Endodermal cell (in vitro differentiated cells): ENCODE measurements at regions not wholly inside any gene's neighbourhood (a gene's known extent, or its start where the extent isn't known, plus 50 kb on each side); places are given as distances from the start of the nearest gene placed in this dataset.

Experiments used
- DNase-seq: peaks from one replicate; pipeline ENCODE4 v3.0.0-alpha.2; 2017
- H3K27ac ChIP-seq: 2 replicates; pipeline ENCODE4 v1.5.1; 2013; ENCODE audit warnings: mild to moderate bottlenecking, low read depth, low read length, moderate library complexity
- H3K27me3 ChIP-seq: 2 replicates; pipeline ENCODE4 v1.6.1; 2013; ENCODE audit warnings: mild to moderate bottlenecking, low read length, moderate library complexity; ENCODE audit not compliant: insufficient read depth, control insufficient read depth, poor library complexity, severe bottlenecking
- H3K36me3 ChIP-seq: 2 replicates; pipeline ENCODE4 v1.7.0; 2013; ENCODE audit warnings: mild to moderate bottlenecking, low read length, moderate library complexity; ENCODE audit not compliant: control insufficient read depth, insufficient read depth
- H3K4me1 ChIP-seq: one replicate; pipeline ENCODE4 v1.7.0; 2013; ENCODE audit warnings: low read length; ENCODE audit not compliant: control insufficient read depth, insufficient read depth
- H3K4me3 ChIP-seq: 2 replicates; pipeline ENCODE4 v1.5.1; 2013; ENCODE audit warnings: mild to moderate bottlenecking, low read length, moderate library complexity
- H3K9ac ChIP-seq: 2 replicates; pipeline ENCODE4 v1.6.1; 2013; ENCODE audit warnings: mild to moderate bottlenecking, low read length, moderate library complexity; ENCODE audit not compliant: poor library complexity, severe bottlenecking; ENCODE audit errors: extremely low read depth
- H3K9me3 ChIP-seq: 2 replicates; pipeline ENCODE4 v1.6.1; 2013; ENCODE audit warnings: mild to moderate bottlenecking, low read length, moderate library complexity; ENCODE audit not compliant: control insufficient read depth
- H3K27ac Mint-ChIP-seq: 2 replicates; pipeline ENCODE4 v1.8.0; 2020; ENCODE audit warnings: mixed read lengths
- H3K27me3 Mint-ChIP-seq: 2 replicates; pipeline ENCODE4 v1.8.0; 2021; ENCODE audit warnings: mild to moderate bottlenecking, mixed read lengths; ENCODE audit not compliant: insufficient read depth
- H3K36me3 Mint-ChIP-seq: 2 replicates; pipeline ENCODE4 v1.8.0; 2020; ENCODE audit warnings: low read depth, mixed read lengths
- H3K4me1 Mint-ChIP-seq: 2 replicates; pipeline ENCODE4 v1.8.0; 2020; ENCODE audit warnings: mixed read lengths
- H3K4me3 Mint-ChIP-seq: 2 replicates; pipeline ENCODE4 v1.8.0; 2020; ENCODE audit warnings: mild to moderate bottlenecking, moderate library complexity, mixed read lengths
- H3K9me3 Mint-ChIP-seq: 2 replicates; pipeline ENCODE4 v1.8.0; 2020; ENCODE audit warnings: mild to moderate bottlenecking, mixed read lengths
- WGBS, 2 experiments: methylation state at CpG; one replicate each; pipeline versions ENCODE4 v1.1.5 to v1.1.7; 2013; ENCODE audit warnings: missing lambda C conversion rate in 2 of 2, mixed read lengths in 1 of 2; ENCODE audit not compliant: insufficient coverage in 1 of 2, insufficient read length in 1 of 2; 5-methylcytosine and 5-hydroxymethylcytosine counted together
- TF ChIP-seq, protein P1 (sequence below): fragments of 200-600 bp; sonication (generic); conservative IDR thresholded peaks from 2 replicates; pipeline ENCODE4 v1.5.0; 2021; ENCODE audit warnings: antibody characterized with exemption, mild to moderate bottlenecking

DNA sequence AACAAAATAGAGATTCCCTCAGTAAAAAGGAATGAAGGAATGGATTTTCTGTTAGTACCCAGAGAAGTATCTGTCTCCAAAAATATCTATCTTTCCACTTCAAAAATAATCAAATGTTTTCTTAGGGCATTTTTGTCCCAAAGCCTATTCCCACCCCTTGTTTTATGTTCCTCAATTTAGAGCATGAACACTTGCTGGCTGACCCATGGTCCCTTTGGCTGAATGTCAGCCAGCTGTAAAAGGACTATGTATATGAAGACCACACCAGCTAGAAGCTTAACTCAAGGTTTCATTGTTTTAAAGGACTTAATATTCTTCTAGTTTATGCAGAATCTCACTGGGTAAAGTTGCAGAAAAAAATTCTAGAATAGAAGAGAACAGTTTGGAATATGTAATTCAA, 931.2 kb downstream of the MCTP2 start:
- H3K27me3 ChIP-seq = no peaks in the 10 kb centered on the region
- H3K4me1 ChIP-seq = no peaks in the 10 kb centered on the region
- Mint-ChIP-seq H3K27ac (no peak overlapping the region), H3K4me3 (no peak overlapping the region), H3K27me3 (no peaks in the 10 kb centered on the region), H3K4me1 (no peaks in the 10 kb centered on the region), H3K9me3 (no peaks in the 10 kb centered on the region), H3K36me3 (no peaks in the 10 kb centered on the region)
- no peak overlapping the region for H3K27ac ChIP-seq
- H3K9me3 ChIP-seq = no peaks in the 10 kb centered on the region
- H3K4me3 ChIP-seq = no peak overlapping the region
- DNase-seq = no peak
- H3K36me3 ChIP-seq = no peaks in the 10 kb centered on the region
- H3K9ac ChIP-seq = no peak overlapping the region
- TF ChIP-seq, protein P1, sequence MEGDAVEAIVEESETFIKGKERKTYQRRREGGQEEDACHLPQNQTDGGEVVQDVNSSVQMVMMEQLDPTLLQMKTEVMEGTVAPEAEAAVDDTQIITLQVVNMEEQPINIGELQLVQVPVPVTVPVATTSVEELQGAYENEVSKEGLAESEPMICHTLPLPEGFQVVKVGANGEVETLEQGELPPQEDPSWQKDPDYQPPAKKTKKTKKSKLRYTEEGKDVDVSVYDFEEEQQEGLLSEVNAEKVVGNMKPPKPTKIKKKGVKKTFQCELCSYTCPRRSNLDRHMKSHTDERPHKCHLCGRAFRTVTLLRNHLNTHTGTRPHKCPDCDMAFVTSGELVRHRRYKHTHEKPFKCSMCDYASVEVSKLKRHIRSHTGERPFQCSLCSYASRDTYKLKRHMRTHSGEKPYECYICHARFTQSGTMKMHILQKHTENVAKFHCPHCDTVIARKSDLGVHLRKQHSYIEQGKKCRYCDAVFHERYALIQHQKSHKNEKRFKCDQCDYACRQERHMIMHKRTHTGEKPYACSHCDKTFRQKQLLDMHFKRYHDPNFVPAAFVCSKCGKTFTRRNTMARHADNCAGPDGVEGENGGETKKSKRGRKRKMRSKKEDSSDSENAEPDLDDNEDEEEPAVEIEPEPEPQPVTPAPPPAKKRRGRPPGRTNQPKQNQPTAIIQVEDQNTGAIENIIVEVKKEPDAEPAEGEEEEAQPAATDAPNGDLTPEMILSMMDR = no peak

DNA sequence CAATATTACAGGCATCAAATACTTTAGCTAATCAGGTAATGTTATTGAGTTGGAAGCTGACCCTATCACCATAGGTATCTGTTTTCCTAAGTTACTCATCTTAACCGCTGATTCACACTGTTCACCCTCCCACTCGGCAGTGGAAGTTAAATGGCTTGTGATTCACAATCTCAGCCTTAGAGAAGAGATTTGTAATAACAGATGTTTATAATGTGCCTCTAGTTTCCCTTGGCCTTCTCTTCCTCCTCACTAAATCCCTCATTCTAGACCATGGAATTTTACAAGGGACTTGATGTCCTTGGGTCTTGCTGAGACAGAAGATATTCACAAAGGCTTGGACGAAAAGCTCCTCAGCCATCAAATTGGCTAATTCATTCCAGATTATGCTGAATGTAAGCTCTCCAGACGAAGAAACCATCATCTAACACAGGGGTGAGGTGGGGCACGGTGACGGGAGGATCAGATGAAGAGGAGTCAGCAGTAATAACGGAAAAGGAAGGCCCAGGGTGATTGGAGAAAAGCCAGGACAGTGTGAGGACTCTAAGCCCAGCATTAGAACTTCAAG, 931.7 kb downstream of the MCTP2 start:
- Mint-ChIP-seq H3K9me3 (no peaks in the 10 kb centered on the region), H3K4me1 (no peaks in the 10 kb centered on the region), H3K36me3 (no peaks in the 10 kb centered on the region), H3K27me3 (no peaks in the 10 kb centered on the region), H3K4me3 (no peak overlapping the region), H3K27ac (no peak overlapping the region)
- H3K4me3 ChIP-seq = no peak overlapping the region
- no peak overlapping the region for H3K9ac ChIP-seq
- H3K4me1 ChIP-seq = no peaks in the 10 kb centered on the region
- H3K9me3 ChIP-seq = no peaks in the 10 kb centered on the region
- H3K36me3 ChIP-seq = no peaks in the 10 kb centered on the region
- 90 to 94% methylated on average over 6 to 7 of the region's 7 CpGs for WGBS, 2 experiments
- H3K27ac ChIP-seq = no peak overlapping the region
- DNase-seq = no peak
- no peaks in the 10 kb centered on the region for H3K27me3 ChIP-seq
- TF ChIP-seq, protein P1 = no peak

DNA sequence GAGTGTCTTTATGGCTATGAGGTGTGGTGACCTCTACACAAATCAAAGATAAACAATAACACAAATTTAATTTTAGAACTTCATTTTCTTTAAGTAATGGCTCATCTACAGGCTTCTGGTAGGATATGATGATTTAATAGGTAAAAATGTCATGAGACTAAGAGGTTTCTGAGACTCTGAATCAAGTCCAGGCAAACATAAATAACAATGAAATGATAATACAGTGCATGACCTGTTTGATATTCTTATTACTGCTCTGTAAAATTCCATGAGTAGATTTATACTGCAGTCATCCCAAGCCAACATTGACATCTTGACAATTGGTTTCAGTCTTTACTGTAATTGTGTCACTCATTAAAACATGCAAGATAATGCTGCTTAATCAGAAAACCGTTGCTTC, 936.8 kb downstream of the MCTP2 start:
- Mint-ChIP-seq H3K36me3 (no peaks in the 10 kb centered on the region), H3K27me3 (no peaks in the 10 kb centered on the region), H3K27ac (no peak overlapping the region), H3K4me3 (no peak overlapping the region), H3K4me1 (peaks cover 16% of the 10 kb centered on the region), H3K9me3 (no peaks in the 10 kb centered on the region)
- H3K27ac ChIP-seq = no peak overlapping the region
- H3K4me1 ChIP-seq = peaks cover 5% of the 10 kb centered on the region
- no peak overlapping the region for H3K4me3 ChIP-seq
- no peaks in the 10 kb centered on the region for H3K36me3 ChIP-seq
- no peak overlapping the region for H3K9ac ChIP-seq
- 92% methylated on average over 1 of the region's 1 CpG; no CpG with 5 or more reads in 1 of the 2 experiments for WGBS, 2 experiments
- DNase-seq = no peak
- TF ChIP-seq, protein P1 = no peak
- no peaks in the 10 kb centered on the region for H3K9me3 ChIP-seq
- no peaks in the 10 kb centered on the region for H3K27me3 ChIP-seq
